Trophoblast cell (in vitro differentiated cells and primary cell): ENCODE measurements at regions not wholly inside any gene's neighbourhood (a gene's known extent, or its start where the extent isn't known, plus 50 kb on each side); places are given as distances from the start of the nearest gene placed in this dataset.

Experiments used
- DNase-seq, 2 donors: peaks; one replicate each; pipeline ENCODE4 v3.0.0-alpha.2; 2016
- H2AFZ ChIP-seq: 2 replicates; pipeline ENCODE4 v1.6.1; 2013; ENCODE audit warnings: low read length, moderate library complexity, mild to moderate bottlenecking; ENCODE audit not compliant: insufficient read depth, poor library complexity
- H2AK5ac ChIP-seq: 2 replicates; pipeline ENCODE4 v1.6.1; 2013; ENCODE audit warnings: mild to moderate bottlenecking, low read length
- H2BK120ac ChIP-seq: 2 replicates; pipeline ENCODE4 v1.6.1; 2013; ENCODE audit warnings: low read length, mild to moderate bottlenecking, moderate library complexity; ENCODE audit not compliant: insufficient read depth, poor library complexity
- H2BK12ac ChIP-seq: 2 replicates; pipeline ENCODE4 v1.6.1; 2013; ENCODE audit warnings: mild to moderate bottlenecking, low read length, moderate library complexity
- H2BK5ac ChIP-seq: 2 replicates; pipeline ENCODE4 v1.6.1; 2013; ENCODE audit warnings: low read length, low read depth, moderate library complexity, mild to moderate bottlenecking; ENCODE audit not compliant: poor library complexity
- H3K14ac ChIP-seq: 2 replicates; pipeline ENCODE4 v1.6.1; 2013; ENCODE audit warnings: mild to moderate bottlenecking, low read length
- H3K18ac ChIP-seq: 2 replicates; pipeline ENCODE4 v1.6.1; 2013; ENCODE audit warnings: mild to moderate bottlenecking, low read length
- H3K23ac ChIP-seq: 2 replicates; pipeline ENCODE4 v1.6.1; 2013; ENCODE audit warnings: low read length
- H3K27ac ChIP-seq: 2 replicates; pipeline ENCODE4 v1.5.1; 2013; ENCODE audit warnings: low read depth, mild to moderate bottlenecking, inconsistent platforms, low read length, moderate library complexity
- H3K27me3 ChIP-seq: 2 replicates; pipeline ENCODE4 v1.6.1; 2013; ENCODE audit warnings: inconsistent platforms, mild to moderate bottlenecking, low read length, moderate library complexity; ENCODE audit not compliant: insufficient read depth
- H3K36me3 ChIP-seq, 2 experiments: 1 replicate in 1 of 2; 2 replicates in 1 of 2; pipeline ENCODE4 v1.6.1; 2013; ENCODE audit warnings: low read length in 2 of 2, mild to moderate bottlenecking in 2 of 2, moderate library complexity in 1 of 2; ENCODE audit not compliant: insufficient read depth in 2 of 2, control insufficient read depth in 1 of 2
- H3K4ac ChIP-seq: 2 replicates; pipeline ENCODE4 v1.6.1; 2013; ENCODE audit warnings: low read depth, mild to moderate bottlenecking, low read length, moderate library complexity
- H3K4me1 ChIP-seq, 2 experiments: 1 replicate in 1 of 2; 2 replicates in 1 of 2; pipeline ENCODE4 v1.6.1; 2013; ENCODE audit warnings: low read length in 2 of 2, mild to moderate bottlenecking in 2 of 2, moderate library complexity in 1 of 2; ENCODE audit not compliant: insufficient read depth in 2 of 2, control insufficient read depth in 1 of 2
- H3K4me2 ChIP-seq: 2 replicates; pipeline ENCODE4 v1.6.1; 2013; ENCODE audit warnings: inconsistent platforms, mild to moderate bottlenecking, low read length, moderate library complexity
- H3K4me3 ChIP-seq: 2 replicates; pipeline ENCODE4 v1.5.1; 2013; ENCODE audit warnings: mild to moderate bottlenecking, low read depth, low read length, inconsistent platforms
- H3K79me1 ChIP-seq: one replicate; pipeline ENCODE4 v1.6.1; 2013; ENCODE audit warnings: low read length
- H3K79me2 ChIP-seq: 2 replicates; pipeline ENCODE4 v1.6.1; 2013; ENCODE audit warnings: low read length, mild to moderate bottlenecking; ENCODE audit not compliant: control insufficient read depth, insufficient read depth, poor library complexity
- H3K9ac ChIP-seq: 2 replicates; pipeline ENCODE4 v1.6.1; 2013; ENCODE audit warnings: mild to moderate bottlenecking, low read length
- H3K9me3 ChIP-seq: 2 replicates; pipeline ENCODE4 v1.6.1; 2013; ENCODE audit warnings: low read depth, mild to moderate bottlenecking, control low read depth, inconsistent platforms, low read length; ENCODE audit not compliant: insufficient read depth
- H4K12ac ChIP-seq: 2 replicates; pipeline ENCODE4 v1.6.1; 2013; ENCODE audit warnings: low read depth, mild to moderate bottlenecking, low read length, moderate library complexity
- H4K8ac ChIP-seq: 2 replicates; pipeline ENCODE4 v1.6.1; 2013; ENCODE audit warnings: low read depth, mild to moderate bottlenecking, low read length, moderate library complexity
- H4K91ac ChIP-seq: one replicate; pipeline ENCODE4 v1.6.1; 2013; ENCODE audit warnings: low read depth, mild to moderate bottlenecking, low read length, moderate library complexity
- WGBS: extraction: QIAGEN DNeasy Blood & Tissue Kit; methylation state at CpG from one replicate; pipeline ENCODE4 v1.1.7; 2013; ENCODE audit warnings: missing lambda C conversion rate; ENCODE audit not compliant: insufficient read length, insufficient coverage; ENCODE audit errors: extremely low coverage; 5-methylcytosine and 5-hydroxymethylcytosine counted together

DNA sequence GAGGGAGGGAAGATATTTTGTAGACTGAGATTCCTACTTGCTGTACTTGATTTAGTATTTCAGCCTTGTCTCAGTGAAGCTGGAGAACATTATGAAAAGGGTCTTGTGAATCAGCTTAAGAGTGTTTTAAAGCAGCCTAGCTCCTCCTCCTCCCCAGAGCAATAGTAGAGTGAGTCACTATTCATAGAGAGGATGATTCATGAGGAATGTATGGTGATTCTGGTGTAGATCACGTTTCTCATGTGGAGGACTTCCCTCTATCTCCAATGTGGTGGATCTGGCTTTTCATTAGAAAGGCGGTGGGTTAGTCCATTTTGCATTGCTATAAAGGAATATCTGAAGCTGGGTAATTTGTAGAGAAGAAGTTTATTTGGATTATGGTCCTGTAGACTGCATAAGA is 340.1 kb upstream of the CHRM2 start:
- Histone ChIP-seq H3K4ac (no peak overlapping the region), H3K9me3 (peaks cover 8% of the 10 kb centered on the region), H4K12ac (no peak overlapping the region), H4K8ac (no peak overlapping the region), H3K36me3 (no peaks in the 10 kb centered on the region), H2BK12ac (no peak overlapping the region), H2AFZ (no peak overlapping the region), H2BK5ac (no peak overlapping the region), H3K79me2 (no peaks in the 10 kb centered on the region), H4K91ac (no peak overlapping the region), H3K79me1 (no peaks in the 10 kb centered on the region), H3K9ac (no peak overlapping the region), H3K27ac (no peak overlapping the region), H3K4me2 (no peak overlapping the region), H3K14ac (no peak overlapping the region), H3K4me3 (no peak overlapping the region), H3K23ac (no peak overlapping the region), H2AK5ac (no peak overlapping the region), H3K27me3 (no peaks in the 10 kb centered on the region), H3K18ac (no peak overlapping the region), H3K4me1 (no peaks in the 10 kb centered on the region), H2BK120ac (no peak overlapping the region)
- WGBS, result no CpG with 5 or more reads among the region's 2 CpGs
- DNase-seq, result peak in 1 of 2 donors; percentile 27

DNA sequence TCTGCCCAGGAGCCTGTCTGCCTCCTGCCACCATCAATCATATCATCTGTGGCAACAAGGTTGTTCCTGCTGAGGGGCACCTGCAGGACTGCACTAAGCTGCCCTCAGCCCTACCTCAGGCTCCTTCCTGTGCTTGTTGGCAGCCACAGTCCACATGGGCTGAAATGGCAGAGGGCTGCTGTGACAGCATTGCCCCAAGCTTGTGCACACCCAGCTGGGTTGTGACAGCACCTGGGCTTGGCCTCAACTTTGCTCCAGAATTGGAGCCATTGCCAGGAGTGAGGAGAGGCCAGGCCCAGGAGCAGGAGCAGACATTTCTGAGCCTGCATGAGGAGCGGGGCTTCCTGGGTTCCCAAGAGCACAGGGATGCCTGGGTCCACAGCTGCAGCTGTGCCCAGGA is 340.9 kb upstream of the CHRM2 start:
- Histone ChIP-seq H3K9ac (no peak overlapping the region), H3K79me1 (no peaks in the 10 kb centered on the region), H2BK5ac (no peak overlapping the region), H4K12ac (no peak overlapping the region), H3K79me2 (no peaks in the 10 kb centered on the region), H3K27me3 (no peaks in the 10 kb centered on the region), H3K9me3 (peaks cover 8% of the 10 kb centered on the region), H3K36me3 (no peaks in the 10 kb centered on the region), H3K14ac (no peak overlapping the region), H4K91ac (no peak overlapping the region), H2AFZ (no peak overlapping the region), H2BK12ac (no peak overlapping the region), H4K8ac (no peak overlapping the region), H3K4ac (no peak overlapping the region), H2BK120ac (no peak overlapping the region), H3K4me2 (no peak overlapping the region), H2AK5ac (no peak overlapping the region), H3K4me3 (no peak overlapping the region), H3K18ac (no peak overlapping the region), H3K27ac (no peak overlapping the region), H3K23ac (no peak overlapping the region), H3K4me1 (no peaks in the 10 kb centered on the region)
- no peak for DNase-seq
- no CpG with 5 or more reads among the region's 1 CpG for WGBS

DNA sequence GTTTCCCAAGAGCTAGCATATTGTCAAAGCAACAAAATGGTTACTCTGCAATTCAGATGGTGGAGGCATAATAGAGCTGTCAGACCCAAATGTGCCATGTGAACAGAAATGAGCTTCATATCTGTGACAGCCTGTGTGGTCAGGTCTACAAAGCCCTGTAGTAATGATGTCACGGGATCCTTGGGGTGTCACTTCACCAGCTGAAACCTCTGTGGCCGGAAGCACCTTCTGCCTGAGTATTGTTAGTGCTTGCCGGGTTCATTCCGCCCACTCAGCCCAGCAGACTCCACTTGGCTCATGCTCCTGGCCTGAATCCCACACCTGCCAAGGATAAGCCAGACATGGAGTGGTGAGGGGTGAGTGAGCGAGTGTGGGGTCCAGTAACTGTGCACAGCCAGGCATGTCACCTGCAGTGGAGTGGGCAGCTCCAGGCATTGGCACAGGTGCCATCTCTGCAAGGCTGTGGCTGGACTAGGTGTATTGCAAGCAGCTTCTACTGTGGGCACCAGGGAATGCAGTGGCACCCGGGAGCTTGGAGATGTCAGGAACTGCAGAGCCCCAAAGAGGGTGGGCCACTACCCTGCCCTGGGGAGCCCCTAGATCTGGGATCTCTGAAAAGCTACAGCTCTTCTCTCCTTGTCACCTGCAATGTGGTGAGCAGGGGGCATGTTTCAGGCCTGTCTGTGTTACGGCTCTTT is 341.9 kb upstream of the CHRM2 start:
- no peak overlapping the region for H2BK120ac ChIP-seq
- H3K27ac ChIP-seq, result no peak overlapping the region
- no peaks in the 10 kb centered on the region for H3K27me3 ChIP-seq
- H3K14ac ChIP-seq, result no peak overlapping the region
- no CpG with 5 or more reads among the region's 7 CpGs for WGBS
- H3K18ac ChIP-seq, result no peak overlapping the region
- no peak overlapping the region for H2BK12ac ChIP-seq
- no peak overlapping the region for H3K4me3 ChIP-seq
- no peak overlapping the region for H2AFZ ChIP-seq
- no peak overlapping the region for H2BK5ac ChIP-seq
- H3K9me3 ChIP-seq, result peaks cover 8% of the 10 kb centered on the region
- no peak overlapping the region for H3K4me2 ChIP-seq
- no peak overlapping the region for H4K8ac ChIP-seq
- H3K79me2 ChIP-seq, result no peaks in the 10 kb centered on the region
- no peak overlapping the region for H3K4ac ChIP-seq
- H3K9ac ChIP-seq, result no peak overlapping the region
- H3K4me1 ChIP-seq, result no peaks in the 10 kb centered on the region
- no peaks in the 10 kb centered on the region for H3K36me3 ChIP-seq
- no peak overlapping the region for H2AK5ac ChIP-seq
- H4K12ac ChIP-seq, result no peak overlapping the region
- no peaks in the 10 kb centered on the region for H3K79me1 ChIP-seq
- DNase-seq, result no peak
- no peak overlapping the region for H4K91ac ChIP-seq
- no peak overlapping the region for H3K23ac ChIP-seq

DNA sequence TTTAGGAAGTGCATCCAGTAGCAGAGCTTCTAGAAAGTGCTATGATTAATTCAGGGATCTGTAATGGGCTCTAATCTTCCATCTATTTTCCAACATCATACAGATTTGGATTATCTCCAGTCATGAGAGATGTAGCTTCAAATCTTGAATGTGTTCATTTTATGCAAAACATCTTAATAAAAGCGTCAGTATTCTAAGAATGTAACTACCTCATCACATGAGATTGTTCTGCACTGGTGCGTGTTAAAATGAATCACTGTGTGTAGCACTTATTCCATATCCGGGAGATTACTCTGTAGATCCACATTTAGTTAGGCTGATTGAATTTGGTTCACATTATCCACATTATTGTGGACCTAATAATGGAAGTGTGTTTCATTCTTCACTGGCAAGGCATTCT is 344.9 kb upstream of the CHRM2 start:
- Histone ChIP-seq H3K14ac (no peak overlapping the region), H4K12ac (no peak overlapping the region), H3K79me2 (no peaks in the 10 kb centered on the region), H3K9ac (no peak overlapping the region), H2BK12ac (no peak overlapping the region), H2BK5ac (no peak overlapping the region), H3K79me1 (no peaks in the 10 kb centered on the region), H3K23ac (no peak overlapping the region), H2AK5ac (no peak overlapping the region), H3K27me3 (no peaks in the 10 kb centered on the region), H3K9me3 (peaks cover 8% of the 10 kb centered on the region), H3K27ac (no peak overlapping the region), H3K4me3 (no peak overlapping the region), H3K4ac (no peak overlapping the region), H3K18ac (no peak overlapping the region), H3K36me3 (no peaks in the 10 kb centered on the region), H4K91ac (no peak overlapping the region), H4K8ac (no peak overlapping the region), H3K4me2 (no peak overlapping the region), H2AFZ (no peak overlapping the region), H2BK120ac (no peak overlapping the region), H3K4me1 (no peaks in the 10 kb centered on the region)
- DNase-seq, result peak in 1 of 2 donors; percentile 3
- WGBS, result no CpG with 5 or more reads among the region's 3 CpGs
